GM12892 (cell line): ENCODE measurements at regions not wholly inside any gene's neighbourhood (a gene's known extent, or its start where the extent isn't known, plus 50 kb on each side); places are given as distances from the start of the nearest gene placed in this dataset.

Experiments used
- DNase-seq: peaks from one replicate; pipeline ENCODE4 v3.0.0; 2011; ENCODE audit not compliant: insufficient read length
- FAIRE-seq: peaks from 2 replicates; lab custom pipeline; 2011; peaks lifted over from hg19 to GRCh38; lab: Jason Lieb, UNC
- POLR2A ChIP-seq: IDR thresholded peaks from 2 replicates; pipeline ENCODE4 v1.6.1; 2011; ENCODE audit warnings: low read depth, low read length, control low read depth
- POLR2AphosphoS5 ChIP-seq: IDR thresholded peaks from 2 replicates; pipeline ENCODE4 v1.6.1; 2011; ENCODE audit warnings: low read depth, low read length, control low read depth
- TAF1 ChIP-seq: IDR thresholded peaks from 2 replicates; pipeline ENCODE4 v1.6.1; 2011; ENCODE audit warnings: low read depth, mild to moderate bottlenecking, control low read depth, low read length, borderline replicate concordance

GRCh38 chr20:40786336-40786735 lies 97.3 kb upstream of the MAFB start:
- FAIRE-seq (no peak), DNase-seq (no peak)
- TF ChIP-seq TAF1 (no peak), POLR2AphosphoS5 (no peak), POLR2A (no peak)

- no peak for TF ChIP-seq TAF1
- TF ChIP-seq POLR2AphosphoS5 = no peak
- TF ChIP-seq POLR2A = no peak
- DNase-seq (no peak), FAIRE-seq (no peak)
These were observed 98.9 kb upstream of the MAFB start for GRCh38 chr20:40787941-40788340.

- DNase-seq = no peak
These were observed 108.4 kb upstream of the MAFB start for GRCh38 chr20:40797425-40797824.

GRCh38 chr20:40798066-40798465 lies 109.0 kb upstream of the MAFB start:
- no peak for TF ChIP-seq POLR2AphosphoS5
- TF ChIP-seq TAF1 = no peak
- no peak for TF ChIP-seq POLR2A
- FAIRE-seq (no peak), DNase-seq (no peak)

More at GRCh38 chr20:40797425-40797824, 108.4 kb upstream of the MAFB start:
- FAIRE-seq = peak; percentile 33
- no peak for TF ChIP-seq TAF1

- FAIRE-seq (no peak), DNase-seq (no peak)
- TF ChIP-seq POLR2A (no peak), POLR2AphosphoS5 (no peak), TAF1 (no peak)
These were observed 113.8 kb upstream of the MAFB start for GRCh38 chr20:40802886-40803285.

- no peak for TF ChIP-seq POLR2A
- no peak for TF ChIP-seq TAF1
- no peak for TF ChIP-seq POLR2AphosphoS5
These were observed 114.3 kb upstream of the MAFB start for GRCh38 chr20:40803381-40803780.

GRCh38 chr20:40805592-40805991 lies 116.6 kb upstream of the MAFB start:
- FAIRE-seq (no peak), DNase-seq (no peak)
- TF ChIP-seq TAF1 = no peak
- no peak for TF ChIP-seq POLR2A
- no peak for TF ChIP-seq POLR2AphosphoS5

More at GRCh38 chr20:40803381-40803780, 114.3 kb upstream of the MAFB start:
- FAIRE-seq (no peak), DNase-seq (no peak)

GRCh38 chr20:40806929-40807820 lies 118.1 kb upstream of the MAFB start:
- no peak for FAIRE-seq
- DNase-seq = no peak
- TF ChIP-seq TAF1 (no peak), POLR2AphosphoS5 (no peak), POLR2A (no peak)

- DNase-seq = no peak
- FAIRE-seq = no peak
- TF ChIP-seq POLR2A = no peak
- TF ChIP-seq TAF1 = no peak
- no peak for TF ChIP-seq POLR2AphosphoS5
These were observed 118.8 kb upstream of the MAFB start for GRCh38 chr20:40807821-40808170.

GRCh38 chr20:40808936-40809335 lies 119.9 kb upstream of the MAFB start:
- FAIRE-seq (no peak), DNase-seq (no peak)
- no peak for TF ChIP-seq TAF1
- TF ChIP-seq POLR2A = no peak

GRCh38 chr20:40809361-40809760 lies 120.3 kb upstream of the MAFB start:
- DNase-seq (no peak), FAIRE-seq (no peak)
- TF ChIP-seq TAF1 = no peak
- TF ChIP-seq POLR2A = no peak
- no peak for TF ChIP-seq POLR2AphosphoS5

- TF ChIP-seq POLR2AphosphoS5 (no peak), POLR2A (no peak), TAF1 (no peak)
- DNase-seq = no peak
- no peak for FAIRE-seq
These were observed 121.4 kb upstream of the MAFB start for GRCh38 chr20:40810332-40811000.
